SK-N-SH treated with all-trans-retinoic acid at 6 μM for 48 hours (cell line): ENCODE measurements at regions not wholly inside any gene's neighbourhood (a gene's known extent, or its start where the extent isn't known, plus 50 kb on each side); places are given as distances from the start of the nearest gene placed in this dataset.

Experiments used
- ATAC-seq: fragments of 200-7000 bp; cut with Tn5 transposase; 3 replicates; pipeline ENCODE4 v1.9.1; 2020; ENCODE audit warnings: mild to moderate bottlenecking, moderate library complexity
- ARNTL ChIP-seq: fragments of 450-650 bp; formaldehyde crosslinking; IDR thresholded peaks from 2 replicates; pipeline ENCODE4 v1.5.0; 2020; ENCODE audit warnings: low read depth, mild to moderate bottlenecking, moderate library complexity, borderline replicate concordance
- CREB5 ChIP-seq: fragments of 250-450 bp; sonication (Bioruptor Pico); IDR thresholded peaks from 2 replicates; pipeline ENCODE4 v1.5.1; 2020; ENCODE audit warnings: low read depth, mild to moderate bottlenecking, moderate library complexity
- CSDC2 ChIP-seq: fragments of 250-450 bp; sonication (Bioruptor Pico); IDR thresholded peaks from 2 replicates; pipeline ENCODE4 v1.5.0; 2020; ENCODE audit warnings: mild to moderate bottlenecking, moderate library complexity
- ESRRG ChIP-seq: fragments of 250-450 bp; sonication (Bioruptor Pico); IDR thresholded peaks from 2 replicates; pipeline ENCODE4 v1.6.1; 2021; ENCODE audit warnings: mild to moderate bottlenecking
- GLIS3 ChIP-seq: fragments of 250-450 bp; sonication (Bioruptor Pico); IDR thresholded peaks from 2 replicates; pipeline ENCODE4 v1.5.0; 2020; ENCODE audit warnings: mild to moderate bottlenecking, moderate library complexity
- OSR1 ChIP-seq: fragments of 250-450 bp; sonication (Bioruptor Pico); IDR thresholded peaks from 2 replicates; pipeline ENCODE4 v1.8.0; 2022; ENCODE audit warnings: moderate library complexity, mild to moderate bottlenecking, inconsistent platforms
- PATZ1 ChIP-seq: fragments of 250-450 bp; sonication (Bioruptor Pico); IDR thresholded peaks from 2 replicates; pipeline ENCODE4 v1.8.0; 2020; ENCODE audit warnings: mild to moderate bottlenecking, moderate library complexity, borderline replicate concordance
- POU6F1 ChIP-seq: fragments of 250-450 bp; sonication (Bioruptor Pico); IDR thresholded peaks from 2 replicates; pipeline ENCODE4 v1.8.0; 2021; ENCODE audit warnings: low read depth, mild to moderate bottlenecking, moderate library complexity, borderline replicate concordance
- PPARA ChIP-seq: fragments of 250-450 bp; sonication (Bioruptor Pico); IDR thresholded peaks from 2 replicates; pipeline ENCODE4 v1.5.0; 2020; ENCODE audit warnings: mild to moderate bottlenecking, borderline replicate concordance
- RARB ChIP-seq: fragments of 250-450 bp; sonication (Bioruptor Pico); IDR thresholded peaks from 2 replicates; pipeline ENCODE4 v1.8.0; 2021; ENCODE audit warnings: mild to moderate bottlenecking, moderate library complexity
- SNAI2 ChIP-seq: fragments of 250-450 bp; sonication (Bioruptor Pico); IDR thresholded peaks from 2 replicates; pipeline ENCODE4 v1.5.0; 2020; ENCODE audit warnings: mild to moderate bottlenecking, moderate library complexity
- TCF4 ChIP-seq: fragments of 250-450 bp; sonication (Bioruptor Pico); IDR thresholded peaks from 2 replicates; pipeline ENCODE4 v1.8.0; 2021; ENCODE audit warnings: mild to moderate bottlenecking, moderate library complexity, borderline replicate concordance
- TOX ChIP-seq: fragments of 250-450 bp; sonication (Bioruptor Pico); IDR thresholded peaks from 2 replicates; pipeline ENCODE4 v1.8.0; 2021; ENCODE audit warnings: mild to moderate bottlenecking, moderate library complexity, borderline replicate concordance
- TSHZ2 ChIP-seq: fragments of 250-450 bp; sonication (Bioruptor Pico); IDR thresholded peaks from 2 replicates; pipeline ENCODE4 v1.5.0; 2020; ENCODE audit warnings: mild to moderate bottlenecking, moderate library complexity
- ZC3H10 ChIP-seq: fragments of 250-450 bp; sonication (Bioruptor Pico); IDR thresholded peaks from 2 replicates; pipeline ENCODE4 v1.5.1; 2021; ENCODE audit warnings: mild to moderate bottlenecking, moderate library complexity
- ZFP3 ChIP-seq: fragments of 250-450 bp; sonication (Bioruptor Pico); IDR thresholded peaks from 2 replicates; pipeline ENCODE4 v1.5.0; 2020; ENCODE audit warnings: mild to moderate bottlenecking, moderate library complexity
- ZFP30 ChIP-seq: fragments of 450-650 bp; formaldehyde crosslinking; IDR thresholded peaks from 2 replicates; pipeline ENCODE4 v1.5.0; 2022; ENCODE audit warnings: mild to moderate bottlenecking, moderate library complexity
- ZNF565 ChIP-seq: fragments of 450-650 bp; formaldehyde crosslinking; conservative IDR thresholded peaks from 2 replicates; pipeline ENCODE4 v1.5.0; 2020; ENCODE audit warnings: low read depth, mild to moderate bottlenecking, moderate library complexity
- ZNF70 ChIP-seq: fragments of 450-650 bp; formaldehyde crosslinking; IDR thresholded peaks from 2 replicates; pipeline ENCODE4 v1.5.0; 2020; ENCODE audit warnings: mild to moderate bottlenecking, moderate library complexity
- ZNF8 ChIP-seq: fragments of 450-650 bp; formaldehyde crosslinking; IDR thresholded peaks from 2 replicates; pipeline ENCODE4 v1.5.0; 2020; ENCODE audit warnings: mild to moderate bottlenecking, moderate library complexity

- TF ChIP-seq TSHZ2 (CRISPR knock-in tag), result no peak
- TF ChIP-seq ZFP30, result no peak
- no peak for TF ChIP-seq GLIS3 (CRISPR knock-in tag)
- TF ChIP-seq, all 23 proteins: peak for 0
Measured at GRCh38 chr3:187798126-187798525, 52.9 kb upstream of the BCL6 start (continued).

GRCh38 chr3:187798531-187799530 lies 53.6 kb upstream of the BCL6 start:
- peak; percentile 22; the same call in 1 of the 3 replicates for ATAC-seq
- no peak for TF ChIP-seq ZNF70 (CRISPR knock-in tag)
- TF ChIP-seq ARNTL, result no peak
- no peak for TF ChIP-seq TCF4 (CRISPR knock-in tag)
- TF ChIP-seq ZNF565 (CRISPR knock-in tag), result no peak
- TF ChIP-seq ZFP30, result no peak
- TF ChIP-seq ZC3H10 (CRISPR knock-in tag), result no peak
- TF ChIP-seq TSHZ2 (CRISPR knock-in tag), result no peak
- no peak for TF ChIP-seq CREB5 (CRISPR knock-in tag)
- TF ChIP-seq TOX (CRISPR knock-in tag), result no peak
- TF ChIP-seq ESRRG (CRISPR knock-in tag), result no peak
- TF ChIP-seq ZNF8 (CRISPR knock-in tag), result no peak
- TF ChIP-seq ZFP3 (CRISPR knock-in tag), result no peak
- TF ChIP-seq PATZ1 (CRISPR knock-in tag), result no peak
- TF ChIP-seq CSDC2, result no peak
- no peak for TF ChIP-seq RARB (CRISPR knock-in tag)
- TF ChIP-seq PPARA, result no peak
- TF ChIP-seq SNAI2 (CRISPR knock-in tag), result no peak
- TF ChIP-seq POU6F1, result no peak
- TF ChIP-seq OSR1 (CRISPR knock-in tag), result no peak
